HEK293 (cell line): ENCODE measurements at regions not wholly inside any gene's neighbourhood (a gene's known extent, or its start where the extent isn't known, plus 50 kb on each side); places are given as distances from the start of the nearest gene placed in this dataset.
"Not testable (repeated sequence)": the region's sequence is repeated elsewhere in the genome, so short reads cannot be mapped to it uniquely, and the experiment has no call there.

Experiments used
- CTCF ChIA-PET: fragments of 350-600 bp; formaldehyde crosslinking; extraction: SDS; loops from one replicate; lab custom pipeline; 2021; ENCODE audit warnings: antibody characterized with exemption; lab: Yijun Ruan, JAX
- POLR2A ChIA-PET: fragments of 300-600 bp; formaldehyde crosslinking; extraction: SDS; loops from one replicate; lab custom pipeline; 2020; ENCODE audit warnings: antibody characterized with exemption, inconsistent platforms; lab: Yijun Ruan, JAX
- H3K27ac ChIP-seq: fragments of 200-500 bp; sonication (Bioruptor generic); 2 replicates; pipeline ENCODE4 v1.5.1; 2014; ENCODE audit warnings: low read depth, low read length, control low read depth, inconsistent platforms; ENCODE audit errors: extremely low read depth
- H3K36me3 ChIP-seq, 2 experiments: fragments of 200-500 bp in 1 of 2; sonication (Bioruptor generic) in 1 of 2; 1 replicate in 1 of 2; 2 replicates in 1 of 2; pipeline ENCODE4 v1.5.1; 2014 to 2017; ENCODE audit warnings: inconsistent platforms in 2 of 2, low read length in 2 of 2; ENCODE audit not compliant: control insufficient read depth in 2 of 2, insufficient read depth in 1 of 2
- H3K4me1 ChIP-seq: fragments of 200-500 bp; sonication (Bioruptor generic); 2 replicates; pipeline ENCODE4 v1.5.1; 2014; ENCODE audit warnings: mild to moderate bottlenecking, low read length, inconsistent platforms; ENCODE audit not compliant: control insufficient read depth, insufficient read depth
- H3K4me3 ChIP-seq: 2 replicates; pipeline ENCODE4 v1.5.1; 2011; ENCODE audit warnings: low read depth, mild to moderate bottlenecking, control low read depth, low read length, moderate library complexity
- H3K9me3 ChIP-seq: fragments of 200-500 bp; sonication (Bioruptor generic); 2 replicates; pipeline ENCODE4 v1.5.1; 2014; ENCODE audit warnings: low read depth, low read length, inconsistent platforms; ENCODE audit not compliant: control insufficient read depth, insufficient read depth
- MEIS1 ChIP-seq: sonication (generic); formaldehyde crosslinking; IDR thresholded peaks from 2 replicates; pipeline ENCODE4 v1.8.1; 2022; ENCODE audit warnings: missing genetic modification reagents, mild to moderate bottlenecking, borderline replicate concordance
- SETDB1 ChIP-seq: IDR thresholded peaks from one replicate; pipeline ENCODE4 v1.6.1; 2017; ENCODE audit warnings: mild to moderate bottlenecking, low read length, moderate library complexity, mixed read lengths; ENCODE audit not compliant: insufficient read length
- TCF7L2 ChIP-seq: IDR thresholded peaks from 2 replicates; pipeline ENCODE4 v1.6.1; 2011; ENCODE audit warnings: low read depth, mild to moderate bottlenecking, inconsistent platforms, low read length, moderate library complexity, borderline replicate concordance
- WT1 ChIP-seq: fragments of 450-650 bp; formaldehyde crosslinking; IDR thresholded peaks from 2 replicates; pipeline ENCODE4 v1.5.1; 2016; ENCODE audit warnings: missing biosample characterization, missing genetic modification characterization
- YY2 ChIP-seq: fragments of 450-650 bp; formaldehyde crosslinking; IDR thresholded peaks from 2 replicates; pipeline ENCODE4 v1.5.1; 2016; ENCODE audit warnings: missing biosample characterization, missing genetic modification characterization
- ZNF114 ChIP-seq: fragments of 450-650 bp; formaldehyde crosslinking; IDR thresholded peaks from 2 replicates; pipeline ENCODE4 v1.5.0; 2017; ENCODE audit warnings: missing biosample characterization, missing genetic modification characterization
- ZNF350 ChIP-seq: fragments of 450-650 bp; formaldehyde crosslinking; IDR thresholded peaks from 2 replicates; pipeline ENCODE4 v1.5.0; 2017; ENCODE audit warnings: missing biosample characterization, mild to moderate bottlenecking, missing genetic modification characterization
- ZNF473 ChIP-seq: fragments of 450-650 bp; formaldehyde crosslinking; IDR thresholded peaks from 2 replicates; pipeline ENCODE4 v1.5.1; 2017; ENCODE audit warnings: missing biosample characterization, missing genetic modification characterization
- ZNF529 ChIP-seq: fragments of 450-650 bp; formaldehyde crosslinking; IDR thresholded peaks from 2 replicates; pipeline ENCODE4 v1.5.1; 2017; ENCODE audit warnings: missing genetic modification characterization, missing biosample characterization; ENCODE audit not compliant: insufficient replicate concordance
- ZNF544 ChIP-seq: fragments of 450-650 bp; formaldehyde crosslinking; IDR thresholded peaks from 2 replicates; pipeline ENCODE4 v1.5.0; 2017; ENCODE audit warnings: missing biosample characterization, missing genetic modification characterization
- ZNF776 ChIP-seq: fragments of 450-650 bp; formaldehyde crosslinking; IDR thresholded peaks from 2 replicates; pipeline ENCODE4 v1.5.0; 2017; ENCODE audit warnings: missing biosample characterization, missing genetic modification characterization, borderline replicate concordance
- ZNF792 ChIP-seq: fragments of 450-650 bp; formaldehyde crosslinking; IDR thresholded peaks from 2 replicates; pipeline ENCODE4 v1.5.1; 2016; ENCODE audit warnings: missing biosample characterization, missing genetic modification characterization
- TF ChIP-seq, protein P1 (sequence below): fragments of 450-650 bp; formaldehyde crosslinking; IDR thresholded peaks from 2 replicates; pipeline ENCODE4 v1.5.1; 2016; ENCODE audit warnings: missing biosample characterization, missing genetic modification characterization
- TF ChIP-seq, protein P2 (sequence below): fragments of 450-650 bp; formaldehyde crosslinking; IDR thresholded peaks from 2 replicates; pipeline ENCODE4 v1.5.1; 2016; ENCODE audit warnings: missing biosample characterization, missing genetic modification characterization
- TF ChIP-seq, protein P3 (sequence below): fragments of 450-650 bp; formaldehyde crosslinking; conservative IDR thresholded peaks from 2 replicates; pipeline ENCODE4 v1.5.1; 2016; ENCODE audit warnings: low read depth, missing biosample characterization, missing genetic modification characterization
- TF ChIP-seq, protein P4 (sequence below): fragments of 450-650 bp; formaldehyde crosslinking; IDR thresholded peaks from 2 replicates; pipeline ENCODE4 v1.5.1; 2016; ENCODE audit warnings: missing biosample characterization, missing genetic modification characterization

DNA sequence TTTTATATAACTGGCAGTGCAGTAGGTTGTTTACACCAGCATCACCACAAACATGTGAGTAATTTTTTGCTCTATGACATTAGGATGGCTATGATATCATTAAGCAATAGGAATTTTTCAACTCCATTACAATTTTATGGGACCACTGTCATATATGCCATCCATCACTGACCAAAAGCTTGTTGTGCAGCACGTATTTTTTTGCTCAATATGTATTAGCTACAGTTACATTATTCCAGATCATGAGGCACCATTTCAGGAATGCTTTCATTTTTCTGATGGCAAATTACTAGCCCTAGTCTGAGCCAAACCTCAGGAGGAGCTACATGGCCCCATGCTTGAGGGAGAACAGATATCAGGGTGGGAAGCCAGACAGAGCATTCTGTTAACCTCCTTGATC lies 56.8 kb upstream of the DCLK2 start (continued):
- TF ChIP-seq, protein P1, sequence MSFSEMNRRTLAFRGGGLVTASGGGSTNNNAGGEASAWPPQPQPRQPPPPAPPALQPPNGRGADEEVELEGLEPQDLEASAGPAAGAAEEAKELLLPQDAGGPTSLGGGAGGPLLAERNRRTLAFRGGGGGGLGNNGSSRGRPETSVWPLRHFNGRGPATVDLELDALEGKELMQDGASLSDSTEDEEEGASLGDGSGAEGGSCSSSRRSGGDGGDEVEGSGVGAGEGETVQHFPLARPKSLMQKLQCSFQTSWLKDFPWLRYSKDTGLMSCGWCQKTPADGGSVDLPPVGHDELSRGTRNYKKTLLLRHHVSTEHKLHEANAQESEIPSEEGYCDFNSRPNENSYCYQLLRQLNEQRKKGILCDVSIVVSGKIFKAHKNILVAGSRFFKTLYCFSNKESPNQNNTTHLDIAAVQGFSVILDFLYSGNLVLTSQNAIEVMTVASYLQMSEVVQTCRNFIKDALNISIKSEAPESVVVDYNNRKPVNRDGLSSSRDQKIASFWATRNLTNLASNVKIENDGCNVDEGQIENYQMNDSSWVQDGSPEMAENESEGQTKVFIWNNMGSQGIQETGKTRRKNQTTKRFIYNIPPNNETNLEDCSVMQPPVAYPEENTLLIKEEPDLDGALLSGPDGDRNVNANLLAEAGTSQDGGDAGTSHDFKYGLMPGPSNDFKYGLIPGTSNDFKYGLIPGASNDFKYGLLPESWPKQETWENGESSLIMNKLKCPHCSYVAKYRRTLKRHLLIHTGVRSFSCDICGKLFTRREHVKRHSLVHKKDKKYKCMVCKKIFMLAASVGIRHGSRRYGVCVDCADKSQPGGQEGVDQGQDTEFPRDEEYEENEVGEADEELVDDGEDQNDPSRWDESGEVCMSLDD (tag by site-specific recombination) = no peak
- TF ChIP-seq WT1 (tag by site-specific recombination) (no peak), TCF7L2 (no peak), ZNF544 (tag by site-specific recombination) (no peak), MEIS1 (no peak)
- TF ChIP-seq, protein P2, sequence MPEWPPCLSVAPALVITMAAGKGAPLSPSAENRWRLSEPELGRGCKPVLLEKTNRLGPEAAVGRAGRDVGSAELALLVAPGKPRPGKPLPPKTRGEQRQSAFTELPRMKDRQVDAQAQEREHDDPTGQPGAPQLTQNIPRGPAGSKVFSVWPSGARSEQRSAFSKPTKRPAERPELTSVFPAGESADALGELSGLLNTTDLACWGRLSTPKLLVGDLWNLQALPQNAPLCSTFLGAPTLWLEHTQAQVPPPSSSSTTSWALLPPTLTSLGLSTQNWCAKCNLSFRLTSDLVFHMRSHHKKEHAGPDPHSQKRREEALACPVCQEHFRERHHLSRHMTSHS (tag by site-specific recombination) = no peak

DNA sequence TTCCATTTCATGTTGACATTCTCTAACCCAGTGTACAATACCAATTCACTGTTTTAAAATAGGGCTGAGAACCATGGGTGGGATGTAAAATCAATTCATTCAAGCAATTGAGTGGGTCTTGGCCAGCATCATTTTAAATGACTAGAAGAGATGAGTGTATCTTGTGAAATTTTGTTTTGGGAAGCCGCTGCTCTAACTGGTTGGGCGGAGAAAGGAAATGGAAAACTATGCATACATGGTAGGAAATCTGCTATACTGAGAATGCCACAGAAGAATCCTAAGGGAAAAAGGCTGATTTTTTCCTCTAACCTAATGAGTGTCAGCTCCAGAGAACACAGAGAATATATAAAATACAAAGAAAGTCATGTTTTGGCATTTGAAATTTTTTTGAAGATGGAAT lies 54.8 kb upstream of the DCLK2 start:
- POLR2A ChIA-PET = interaction anchor here (0.6 kb wide), 1 partner anchor 84 kb away, joined by 4 read pairs; no protein-coding TSS in a partner anchor
- no peak overlapping the region for H3K27ac ChIP-seq
- TF ChIP-seq ZNF114 (tag by site-specific recombination) = no peak
- TF ChIP-seq ZNF350 (tag by site-specific recombination) = no peak
- TF ChIP-seq ZNF473 (tag by site-specific recombination) = no peak
- TF ChIP-seq ZNF792 = no peak
- no peak for TF ChIP-seq YY2 (tag by site-specific recombination)
- TF ChIP-seq, protein P3, sequence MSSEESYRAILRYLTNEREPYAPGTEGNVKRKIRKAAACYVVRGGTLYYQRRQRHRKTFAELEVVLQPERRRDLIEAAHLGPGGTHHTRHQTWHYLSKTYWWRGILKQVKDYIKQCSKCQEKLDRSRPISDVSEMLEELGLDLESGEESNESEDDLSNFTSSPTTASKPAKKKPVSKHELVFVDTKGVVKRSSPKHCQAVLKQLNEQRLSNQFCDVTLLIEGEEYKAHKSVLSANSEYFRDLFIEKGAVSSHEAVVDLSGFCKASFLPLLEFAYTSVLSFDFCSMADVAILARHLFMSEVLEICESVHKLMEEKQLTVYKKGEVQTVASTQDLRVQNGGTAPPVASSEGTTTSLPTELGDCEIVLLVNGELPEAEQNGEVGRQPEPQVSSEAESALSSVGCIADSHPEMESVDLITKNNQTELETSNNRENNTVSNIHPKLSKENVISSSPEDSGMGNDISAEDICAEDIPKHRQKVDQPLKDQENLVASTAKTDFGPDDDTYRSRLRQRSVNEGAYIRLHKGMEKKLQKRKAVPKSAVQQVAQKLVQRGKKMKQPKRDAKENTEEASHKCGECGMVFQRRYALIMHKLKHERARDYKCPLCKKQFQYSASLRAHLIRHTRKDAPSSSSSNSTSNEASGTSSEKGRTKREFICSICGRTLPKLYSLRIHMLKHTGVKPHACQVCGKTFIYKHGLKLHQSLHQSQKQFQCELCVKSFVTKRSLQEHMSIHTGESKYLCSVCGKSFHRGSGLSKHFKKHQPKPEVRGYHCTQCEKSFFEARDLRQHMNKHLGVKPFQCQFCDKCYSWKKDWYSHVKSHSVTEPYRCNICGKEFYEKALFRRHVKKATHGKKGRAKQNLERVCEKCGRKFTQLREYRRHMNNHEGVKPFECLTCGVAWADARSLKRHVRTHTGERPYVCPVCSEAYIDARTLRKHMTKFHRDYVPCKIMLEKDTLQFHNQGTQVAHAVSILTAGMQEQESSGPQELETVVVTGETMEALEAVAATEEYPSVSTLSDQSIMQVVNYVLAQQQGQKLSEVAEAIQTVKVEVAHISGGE (tag by site-specific recombination) = no peak
- no peak for TF ChIP-seq ZNF776 (tag by site-specific recombination)
- TF ChIP-seq, protein P4, sequence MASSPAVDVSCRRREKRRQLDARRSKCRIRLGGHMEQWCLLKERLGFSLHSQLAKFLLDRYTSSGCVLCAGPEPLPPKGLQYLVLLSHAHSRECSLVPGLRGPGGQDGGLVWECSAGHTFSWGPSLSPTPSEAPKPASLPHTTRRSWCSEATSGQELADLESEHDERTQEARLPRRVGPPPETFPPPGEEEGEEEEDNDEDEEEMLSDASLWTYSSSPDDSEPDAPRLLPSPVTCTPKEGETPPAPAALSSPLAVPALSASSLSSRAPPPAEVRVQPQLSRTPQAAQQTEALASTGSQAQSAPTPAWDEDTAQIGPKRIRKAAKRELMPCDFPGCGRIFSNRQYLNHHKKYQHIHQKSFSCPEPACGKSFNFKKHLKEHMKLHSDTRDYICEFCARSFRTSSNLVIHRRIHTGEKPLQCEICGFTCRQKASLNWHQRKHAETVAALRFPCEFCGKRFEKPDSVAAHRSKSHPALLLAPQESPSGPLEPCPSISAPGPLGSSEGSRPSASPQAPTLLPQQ (tag by site-specific recombination) = no peak

DNA sequence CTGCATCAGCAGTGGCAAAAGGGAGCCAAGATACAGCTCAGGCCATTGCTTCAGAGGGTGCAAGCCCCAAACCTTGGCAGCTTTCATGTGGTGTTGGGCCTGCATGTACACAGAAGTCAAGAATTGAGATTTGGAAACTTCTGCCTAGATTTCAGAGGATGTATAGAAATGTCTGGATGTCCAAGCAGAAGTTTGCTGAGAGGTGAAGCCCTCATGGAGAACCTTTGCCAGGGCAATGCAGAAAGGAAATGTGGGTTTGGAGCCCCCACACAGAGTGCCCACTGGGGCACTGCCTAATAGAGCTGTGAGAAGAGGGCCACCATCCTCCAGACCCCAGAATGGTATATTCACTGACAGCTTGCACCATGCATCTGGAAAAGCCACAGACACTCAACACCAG lies 51.3 kb upstream of the DCLK2 start:
- CTCF ChIA-PET = interaction anchor here (0.5 kb wide), 1 partner anchor 856 kb away, joined by 3 read pairs; no protein-coding TSS in a partner anchor
- H3K4me3 ChIP-seq, H3K36me3 ChIP-seq, H3K9me3 ChIP-seq, H3K4me1 ChIP-seq, H3K27ac ChIP-seq, POLR2A ChIA-PET: not testable (repeated sequence)
- TF ChIP-seq SETDB1 (peak; percentile 88), ZNF529 (tag by site-specific recombination) (peak; percentile 23)

More for the DNA sequence above, 54.8 kb upstream of the DCLK2 start:
- Histone ChIP-seq H3K4me1 (no peaks in the 10 kb centered on the region; the same call in 1 of the 2 replicates), H3K9me3 (no peaks in the 10 kb centered on the region), H3K4me3 (no peak overlapping the region), H3K36me3 (no peaks in the 10 kb centered on the region)
- CTCF ChIA-PET = interaction anchor here (0.8 kb wide), 1 partner anchor 12 kb away, joined by 4 read pairs; no protein-coding TSS in a partner anchor
